ENCODE measurements at regions not wholly inside any gene's neighbourhood (a gene's known extent, or its start where the extent isn't known, plus 50 kb on each side); places are given as distances from the start of the nearest gene placed in this dataset.
"Not testable (repeated sequence)": the region's sequence is repeated elsewhere in the genome, so short reads cannot be mapped to it uniquely, and the experiment has no call there.

DNA sequence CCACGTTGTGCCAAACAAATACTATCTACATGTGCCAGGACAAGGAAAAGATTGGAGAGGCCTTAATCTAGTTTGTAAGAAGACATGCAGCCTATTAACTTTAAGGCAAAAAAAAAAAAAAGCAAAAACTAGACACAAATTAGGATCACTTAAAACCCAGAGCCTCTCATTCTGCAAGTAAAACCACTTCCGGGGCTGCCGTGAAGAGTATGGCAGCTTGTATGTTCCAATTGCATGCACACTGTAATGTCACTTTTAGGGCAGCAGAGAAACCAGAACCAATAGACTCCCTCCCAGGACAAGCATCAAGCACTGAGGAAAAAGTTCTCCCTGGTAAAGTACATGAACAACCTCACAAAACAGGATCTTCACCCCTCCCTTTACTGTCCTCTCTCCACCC is 70.6 kb downstream of the RSL24D1 start:
- DNase-seq, result no peak

- DNase-seq, result no peak
Observed at GRCh38 chr15:55124616-55125015, 72.1 kb downstream of the RSL24D1 start.

GRCh38 chr15:55118344-55118870 is 78.3 kb downstream of the RSL24D1 start:
- no peak for DNase-seq

DNA sequence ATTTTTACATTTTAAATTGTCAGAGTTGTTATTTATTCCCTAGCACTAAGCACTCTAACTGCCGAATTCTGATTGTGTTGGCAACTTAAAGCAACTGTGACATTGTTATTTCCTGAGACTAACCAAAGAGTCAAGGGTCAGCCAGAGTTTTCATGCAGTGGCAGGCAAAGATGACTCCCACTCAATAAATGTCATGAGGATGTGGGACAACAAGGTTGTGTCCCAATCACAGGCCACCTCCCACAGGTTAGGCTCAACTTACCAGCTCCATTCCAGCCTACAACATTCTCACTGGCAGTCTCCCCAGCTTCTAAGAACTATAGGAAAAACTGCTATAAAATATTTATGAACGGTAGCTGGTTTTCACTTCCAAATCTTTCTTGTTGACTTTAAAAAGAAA is 80.1 kb downstream of the RSL24D1 start:
- no peak for DNase-seq

DNA sequence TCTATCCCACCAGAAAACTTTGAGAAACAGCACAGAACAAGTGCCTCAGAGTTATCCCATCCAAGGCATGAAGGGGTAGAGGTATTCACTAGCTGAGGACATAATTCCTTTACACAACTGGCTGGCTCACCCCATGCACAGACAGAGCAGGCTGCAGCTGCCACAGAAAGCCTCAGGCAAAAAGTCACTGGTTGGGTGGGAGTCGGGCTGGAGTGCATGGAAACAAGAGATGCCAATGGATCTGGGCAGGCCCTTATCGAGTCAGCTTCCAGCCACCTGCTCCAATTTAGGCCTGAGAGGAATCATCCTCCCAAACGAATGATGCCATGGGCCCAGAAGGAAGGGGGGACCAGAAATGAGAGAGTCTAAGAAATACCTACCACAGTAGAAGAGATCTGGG is 83.0 kb downstream of the RSL24D1 start:
- DNase-seq, result no peak

DNA sequence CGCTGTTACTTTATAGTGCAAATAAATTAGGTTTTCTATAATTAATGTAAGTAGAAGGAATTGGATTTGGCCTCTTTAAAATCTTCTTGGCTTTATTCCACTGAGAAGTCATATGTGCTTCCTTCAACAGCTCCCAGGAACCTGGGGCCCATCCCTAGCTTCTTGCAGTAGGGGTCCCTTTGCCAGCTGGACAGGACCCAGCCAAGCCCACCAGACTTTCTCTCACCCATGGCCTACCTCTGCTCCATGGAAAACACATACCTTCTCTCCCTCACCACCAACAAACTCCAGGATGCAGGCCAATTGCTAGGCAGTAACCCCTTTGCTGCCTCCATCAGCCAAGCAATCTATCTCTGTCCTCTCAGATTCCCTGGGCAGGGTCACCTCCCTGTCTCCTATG is 84.0 kb downstream of the RSL24D1 start:
- no peak for DNase-seq

DNA sequence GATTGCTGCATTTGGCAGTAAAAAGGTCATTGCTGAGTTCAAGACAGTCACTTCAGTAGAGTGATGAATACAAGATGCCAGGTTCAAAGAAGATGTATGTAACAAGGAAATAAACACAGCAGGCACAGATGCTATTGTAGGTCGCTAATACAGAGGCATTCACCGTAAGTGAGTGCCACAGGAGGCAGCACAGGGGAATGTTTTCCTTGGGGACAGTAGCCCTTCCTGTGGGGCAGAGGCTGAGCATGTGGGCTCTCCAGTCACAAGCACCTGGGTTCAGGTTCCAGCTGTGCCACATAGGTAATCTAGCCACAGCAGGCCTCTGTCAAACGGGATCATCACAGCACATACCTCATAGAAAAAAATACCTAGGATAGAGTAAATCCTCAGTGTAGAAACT is 86.3 kb downstream of the RSL24D1 start:
- no peak for DNase-seq

DNA sequence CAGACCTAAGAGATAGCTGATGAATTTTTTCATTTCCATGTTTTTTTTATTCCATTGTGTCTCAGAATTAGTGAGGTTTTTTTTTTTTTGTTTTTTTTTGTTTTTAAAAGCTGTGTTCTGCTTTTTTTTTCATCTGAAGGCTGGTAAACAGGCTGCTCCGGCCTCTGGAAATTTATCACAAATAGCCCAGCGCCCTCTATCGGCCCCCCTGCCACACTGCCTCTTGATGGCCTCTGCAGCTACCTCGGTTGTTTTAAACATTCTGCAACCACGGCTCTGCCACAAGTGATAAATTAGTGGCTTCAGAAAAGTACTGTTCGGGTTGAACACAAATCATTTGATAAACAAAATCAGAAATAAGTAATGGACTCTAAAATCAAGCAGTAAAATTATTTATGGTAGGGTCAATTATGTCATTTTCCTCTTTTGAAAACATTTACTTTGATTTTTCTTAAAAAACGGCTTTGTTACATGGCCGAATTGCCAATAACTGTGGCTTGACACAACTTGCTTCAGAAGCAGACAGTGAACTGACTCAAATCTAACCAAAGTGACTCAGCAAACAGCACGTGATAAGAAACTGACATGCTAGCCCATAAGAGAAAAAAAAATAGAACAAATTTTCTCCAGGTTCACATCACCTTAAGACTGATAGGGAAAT is 87.8 kb downstream of the RSL24D1 start:
- no peak for DNase-seq

GRCh38 chr15:55108448-55108847 is 88.3 kb downstream of the RSL24D1 start:
- no peak for DNase-seq

GRCh38 chr15:55106155-55106554 is 90.6 kb downstream of the RSL24D1 start:
- DNase-seq, result no peak

GRCh38 chr15:55094136-55094535 is 102.6 kb downstream of the RSL24D1 start:
- DNase-seq, result no peak

GRCh38 chr15:55088207-55088606 is 108.5 kb downstream of the RSL24D1 start:
- no peak for DNase-seq

GRCh38 chr15:55084673-55085072 is 112.1 kb downstream of the RSL24D1 start:
- no peak for DNase-seq

DNA sequence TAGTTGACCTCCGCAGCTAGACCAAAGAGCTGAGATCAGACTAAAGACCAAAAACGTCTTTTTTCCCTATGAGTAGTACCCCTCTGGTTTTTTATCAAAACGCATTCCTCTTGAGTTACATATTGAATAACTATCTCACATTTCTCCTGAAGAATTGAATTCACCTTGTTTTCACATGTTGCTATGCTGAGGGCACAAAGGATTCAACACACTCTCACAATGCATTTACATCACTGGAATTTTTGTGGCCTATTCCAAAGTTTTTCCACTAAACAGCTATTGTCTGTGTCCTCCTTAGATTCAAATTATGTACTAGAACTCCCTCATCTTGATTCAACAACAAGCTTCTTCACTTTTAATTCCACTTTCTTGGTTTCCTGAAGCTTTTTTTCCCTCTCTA is 112.5 kb downstream of the RSL24D1 start:
- DNase-seq, result no peak

GRCh38 chr15:55077052-55077451 is 119.7 kb downstream of the RSL24D1 start:
- DNase-seq, result not testable (repeated sequence)

GRCh38 chr15:55074431-55074830 is 122.3 kb downstream of the RSL24D1 start:
- DNase-seq, result no peak

DNA sequence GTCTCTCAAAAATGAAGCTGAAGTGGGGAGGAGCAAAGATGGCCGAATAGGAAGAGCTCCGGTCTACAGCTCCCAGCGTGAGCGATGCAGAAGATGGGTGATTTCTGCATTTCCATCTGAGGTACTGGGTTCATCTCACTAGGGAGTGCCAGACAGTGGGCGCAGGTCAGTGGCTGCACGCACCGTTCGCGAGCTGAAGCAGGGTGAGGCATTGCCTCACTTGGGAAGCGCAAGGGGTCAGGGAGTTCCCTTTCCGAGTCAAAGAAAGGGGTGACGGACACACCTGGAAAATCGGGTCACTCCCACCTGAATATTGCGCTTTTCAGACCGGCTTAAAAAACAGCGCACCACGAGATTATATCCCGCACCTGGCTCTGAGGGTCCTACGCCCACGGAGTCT is 132.8 kb downstream of the RSL24D1 start:
- DNase-seq, result not testable (repeated sequence)

DNA sequence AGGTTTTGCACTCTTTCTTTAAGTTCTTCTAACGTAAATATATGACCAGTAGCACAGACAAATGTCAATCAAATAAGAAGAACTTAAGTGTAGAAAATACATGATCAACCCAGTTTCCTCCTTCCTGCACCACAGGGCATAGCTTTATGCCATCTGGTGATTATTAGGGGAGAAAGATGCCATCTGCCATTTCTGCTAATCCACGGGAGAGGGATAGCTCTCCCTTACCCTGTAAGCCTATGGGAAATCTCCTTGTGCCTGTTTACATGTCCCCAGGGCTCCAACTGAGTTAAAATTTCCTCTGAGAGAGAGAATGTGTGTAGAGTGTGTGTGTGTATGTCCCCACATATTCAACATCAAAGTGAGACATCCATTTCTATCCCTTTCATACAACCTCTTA is 135.9 kb downstream of the RSL24D1 start:
- DNase-seq, result no peak

DNA sequence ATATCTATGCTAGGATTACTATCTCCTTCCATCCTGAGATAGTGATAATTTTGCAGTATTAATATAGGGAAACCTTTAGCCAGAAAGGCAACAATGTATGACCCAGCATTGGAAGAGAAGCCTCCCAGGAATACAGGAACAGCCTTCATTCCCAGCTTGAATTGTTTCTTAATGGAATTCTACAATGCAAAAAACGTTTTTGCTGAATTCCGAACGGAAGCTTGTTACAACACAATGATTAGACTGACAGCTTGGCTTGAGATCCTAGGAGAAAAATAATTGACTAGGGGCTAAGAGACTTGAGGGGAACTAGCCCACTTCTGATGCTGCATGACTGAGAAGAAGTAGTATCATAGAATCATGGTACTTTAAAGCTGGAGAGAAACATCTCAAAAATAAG is 140.2 kb downstream of the RSL24D1 start:
- no peak for DNase-seq

DNA sequence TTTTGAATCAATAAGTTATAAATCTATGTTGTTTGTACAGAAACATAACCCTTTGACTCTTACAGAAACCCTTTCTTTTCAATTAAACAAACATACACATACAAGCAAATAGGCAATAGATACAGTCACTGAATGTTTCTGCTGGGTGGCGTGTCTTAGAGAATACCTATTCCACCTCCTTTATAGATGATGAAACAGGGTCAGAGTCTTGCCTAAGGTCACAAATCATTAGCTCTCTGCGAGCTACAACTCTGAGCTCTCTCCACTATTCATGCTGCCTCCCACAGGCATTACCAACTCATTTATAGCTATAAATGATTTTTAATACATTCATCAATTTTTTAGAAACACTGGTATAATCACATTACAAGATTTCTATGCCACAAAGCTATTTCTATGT is 152.6 kb downstream of the RSL24D1 start:
- no peak for DNase-seq

- DNase-seq, result no peak
Observed at GRCh38 chr15:55037071-55037470, 159.7 kb downstream of the RSL24D1 start.

GRCh38 chr15:55035749-55036148 is 161.0 kb downstream of the RSL24D1 start:
- no peak for DNase-seq

GRCh38 chr15:55033574-55033973 is 163.2 kb downstream of the RSL24D1 start:
- DNase-seq, result no peak

GRCh38 chr15:55031727-55032126 is 165.0 kb downstream of the RSL24D1 start:
- DNase-seq, result no peak

GRCh38 chr15:55026381-55026780 is 170.4 kb downstream of the RSL24D1 start:
- DNase-seq, result no peak

Measured in DMS79 (cell line).